ENCODE measurements at regions not wholly inside any gene's neighbourhood (a gene's known extent, or its start where the extent isn't known, plus 50 kb on each side); places are given as distances from the start of the nearest gene placed in this dataset.
A peak's percentile ranks its signal among the peaks of the same experiment; 100 is the strongest.

DNA sequence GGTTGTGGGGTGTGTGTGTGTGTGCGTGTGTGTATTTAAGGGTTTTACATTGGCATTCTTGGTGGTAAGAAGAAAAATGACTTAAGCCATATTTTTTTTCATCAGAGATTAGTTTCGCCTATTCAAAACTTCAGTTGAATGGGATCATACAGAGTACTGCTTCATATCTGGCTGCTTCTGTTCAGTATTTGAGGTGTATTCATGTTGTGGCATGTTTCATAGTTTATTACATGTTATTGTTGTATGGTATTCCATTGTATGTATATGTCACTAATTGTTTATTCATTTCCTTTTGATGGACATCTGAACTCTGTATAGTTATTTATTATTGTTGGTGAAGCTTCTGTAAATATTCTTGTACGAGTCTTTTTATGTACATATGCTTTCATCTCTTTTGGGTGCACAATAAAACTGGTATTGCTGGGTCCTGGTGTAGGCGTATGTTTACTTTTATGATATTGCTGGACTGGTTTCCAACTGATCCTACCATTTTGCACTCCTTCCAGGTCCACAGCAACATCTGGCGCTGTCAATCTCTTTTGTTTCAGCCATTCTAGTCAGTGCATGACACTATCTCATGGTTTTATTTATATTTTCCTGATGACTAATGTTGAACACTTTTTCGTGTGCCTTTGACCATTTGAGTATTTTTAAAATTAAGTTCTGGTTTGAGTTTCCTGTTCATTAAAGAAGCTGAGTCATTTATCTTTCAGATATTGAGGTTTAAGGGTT, 77.4 kb upstream of the MAF start:
- DNase-seq: no peak

DNA sequence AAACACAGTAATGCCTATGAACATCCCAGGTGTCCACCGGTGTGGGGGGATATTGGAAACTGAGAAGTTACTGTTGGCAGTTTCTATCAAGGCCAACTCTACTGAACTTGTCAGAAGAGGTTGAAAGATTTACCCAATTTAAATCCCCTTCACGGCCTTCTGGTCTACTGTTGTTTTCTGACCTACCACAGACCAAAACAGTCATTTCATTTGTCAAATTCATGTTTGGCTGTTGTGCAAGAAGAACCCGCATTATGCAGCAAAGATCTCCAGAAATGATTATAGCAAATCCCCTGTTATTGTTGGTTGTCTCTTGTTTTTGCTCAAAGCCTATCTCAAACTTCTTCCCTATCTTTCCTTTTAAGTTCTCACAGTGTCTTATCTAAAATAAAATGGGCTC, 73.1 kb upstream of the MAF start:
- DNase-seq: no peak

DNA sequence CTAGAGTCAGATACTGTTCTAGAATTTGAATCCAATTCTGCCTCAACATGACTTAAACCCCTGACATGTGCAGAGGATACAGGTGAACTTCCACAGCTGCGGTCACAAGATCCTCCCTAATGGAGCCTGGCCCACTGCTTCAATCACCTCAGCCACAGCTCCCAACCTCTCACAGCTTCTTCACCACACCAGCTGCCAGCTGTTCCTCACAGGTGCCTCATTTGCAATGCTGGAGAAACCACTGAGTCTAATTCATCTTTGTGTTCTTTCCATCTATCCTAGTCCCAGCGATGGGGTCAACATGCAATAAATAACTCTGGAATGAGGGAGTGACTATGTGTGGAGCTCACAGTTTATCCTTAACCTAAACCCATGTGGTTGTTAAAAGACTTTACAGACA, 72.0 kb upstream of the MAF start:
- DNase-seq: no peak

DNA sequence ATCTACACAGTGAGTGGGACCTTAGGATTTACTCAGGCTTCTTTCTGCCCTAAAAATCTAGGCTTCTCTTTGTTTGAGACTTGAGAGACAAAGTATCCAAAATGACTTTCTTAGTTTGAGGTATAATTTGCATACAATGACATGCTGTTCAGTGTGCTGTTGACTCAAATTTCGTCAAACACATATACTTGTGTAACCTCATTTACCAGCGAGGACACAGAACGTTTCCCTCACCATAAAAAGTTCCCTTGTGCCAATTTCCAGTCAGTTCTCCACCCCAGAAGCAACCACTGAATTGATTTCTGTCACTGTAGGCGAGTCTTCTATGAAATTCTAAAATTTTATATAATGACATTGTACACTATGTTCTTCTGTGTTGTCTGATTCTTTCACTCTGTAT, 68.0 kb upstream of the MAF start:
- DNase-seq: no peak

DNA sequence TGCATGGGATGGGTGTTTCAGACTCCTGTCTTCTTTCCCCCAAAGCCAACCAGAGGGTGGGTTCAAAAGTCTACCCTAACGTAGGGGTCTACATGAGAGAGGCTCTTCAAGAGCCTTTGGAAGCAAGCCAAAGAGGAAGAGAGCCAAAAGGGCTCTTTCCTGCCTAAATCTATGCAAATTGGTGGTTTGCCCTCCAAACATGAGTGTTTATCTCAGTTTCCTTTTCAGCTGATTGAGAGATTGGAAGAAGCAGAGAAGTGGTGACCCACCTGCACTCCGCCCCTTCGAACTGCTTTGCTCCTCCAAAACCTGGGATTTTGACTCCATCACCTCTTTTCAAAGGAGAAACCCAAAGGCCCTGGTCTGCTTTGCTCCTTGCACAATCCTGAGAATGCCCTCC, 65.4 kb upstream of the MAF start:
- DNase-seq: no peak

DNA sequence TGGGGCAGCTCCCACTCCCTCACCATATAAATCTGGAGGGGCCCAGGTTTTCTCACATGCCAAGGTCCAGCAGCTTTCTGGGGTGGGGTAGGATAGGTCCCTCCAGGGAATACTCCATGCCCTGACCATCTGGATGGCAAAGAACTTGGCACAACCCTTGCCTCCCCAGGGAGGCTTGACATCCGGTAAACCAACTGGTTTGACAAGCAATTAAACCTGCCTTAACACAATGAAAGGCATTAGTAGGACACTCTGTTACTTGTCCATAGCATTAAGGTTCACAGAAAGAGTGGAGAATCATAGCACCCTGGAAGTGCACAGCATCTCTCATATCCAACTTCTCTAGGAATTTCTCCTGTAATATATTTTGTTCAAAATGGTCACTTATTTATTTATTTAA, 63.9 kb upstream of the MAF start:
- DNase-seq: no peak

DNA sequence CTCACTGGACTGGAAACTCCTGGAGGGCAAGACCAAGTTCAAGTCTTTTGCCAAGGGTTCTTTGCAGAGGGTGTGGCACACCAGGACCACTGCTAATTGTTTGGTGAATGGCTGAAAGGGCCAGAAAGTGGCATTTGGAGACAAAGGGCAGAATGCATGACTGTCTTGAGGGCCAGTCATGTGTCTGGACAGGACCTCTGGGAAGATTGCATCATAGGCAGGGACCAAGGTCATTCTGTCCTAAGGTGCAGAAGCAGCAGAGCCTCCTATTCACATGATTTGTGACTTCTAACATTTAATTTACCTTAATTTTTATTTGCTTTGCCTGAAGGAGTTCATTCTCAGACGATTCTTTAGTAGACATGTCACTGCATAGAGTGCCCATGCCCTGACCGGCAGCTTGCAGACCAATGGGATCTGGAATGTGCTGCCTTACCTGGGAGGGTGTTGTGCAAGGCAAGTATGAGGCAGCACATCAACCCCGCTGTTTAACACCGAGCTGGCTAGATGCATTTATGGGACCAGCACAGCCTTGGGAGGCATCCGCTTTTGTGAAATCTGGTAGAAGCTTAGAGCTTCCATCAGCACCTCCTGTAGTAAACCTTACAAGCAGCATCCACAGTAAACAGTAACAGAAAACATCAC, 62.3 kb upstream of the MAF start:
- no peak for DNase-seq

DNA sequence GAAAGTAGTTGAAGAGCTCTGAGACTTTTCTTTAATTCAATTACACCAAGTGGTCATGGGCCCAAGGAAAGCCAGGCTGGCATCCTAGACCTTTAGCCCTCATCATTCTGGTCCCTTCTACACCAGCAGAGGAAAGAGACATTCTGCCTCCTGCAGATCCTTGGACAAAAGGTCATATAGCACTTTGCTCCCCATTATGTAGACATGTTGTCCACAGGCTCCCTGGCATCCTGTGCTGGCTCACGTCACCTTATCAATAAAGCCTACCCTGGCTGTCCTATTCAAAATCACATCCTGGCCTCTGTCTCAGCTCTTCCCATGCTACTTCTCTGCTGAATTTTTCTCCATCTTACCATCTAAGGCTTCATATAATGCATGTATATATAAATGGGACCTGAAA, 61.6 kb upstream of the MAF start:
- no peak for DNase-seq

DNA sequence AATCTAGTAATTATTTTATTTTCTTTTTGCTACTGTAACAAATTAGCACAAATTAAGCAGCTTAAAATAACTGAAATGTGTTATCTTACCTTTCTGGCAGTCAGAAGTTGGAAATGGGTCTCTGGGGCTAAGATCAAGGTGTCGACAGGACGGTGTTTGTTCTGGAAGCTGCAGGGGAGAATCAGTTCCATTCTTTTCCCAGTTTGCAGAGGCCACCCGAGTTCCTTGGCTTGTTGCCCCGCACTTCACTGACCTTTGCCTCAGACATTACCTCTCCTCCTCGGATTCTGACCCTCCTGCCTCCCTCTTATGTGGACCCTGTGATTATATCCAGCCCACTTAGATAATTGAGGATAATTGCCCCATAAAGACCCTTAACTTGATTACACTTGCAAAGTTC, 61.0 kb upstream of the MAF start:
- DNase-seq: no peak

DNA sequence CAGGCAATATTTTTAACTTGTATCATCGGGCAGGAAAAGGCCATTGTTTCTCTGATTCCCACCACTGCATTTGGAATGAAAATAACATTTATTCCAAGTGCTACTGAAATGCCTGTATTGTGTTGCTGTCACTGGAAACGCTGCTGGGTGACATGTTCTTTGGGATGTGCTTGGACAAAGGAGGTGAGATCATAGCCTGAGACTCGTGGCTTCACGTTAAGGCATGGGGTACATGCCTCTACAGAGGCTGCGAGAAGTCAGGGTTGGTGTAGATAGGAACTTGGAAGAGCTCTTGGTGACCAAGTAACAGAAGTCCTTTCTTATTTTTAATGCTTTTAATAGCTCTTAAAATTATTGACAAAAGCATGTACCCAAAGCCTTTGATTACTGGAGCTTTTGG, 58.8 kb upstream of the MAF start:
- no peak for DNase-seq

DNA sequence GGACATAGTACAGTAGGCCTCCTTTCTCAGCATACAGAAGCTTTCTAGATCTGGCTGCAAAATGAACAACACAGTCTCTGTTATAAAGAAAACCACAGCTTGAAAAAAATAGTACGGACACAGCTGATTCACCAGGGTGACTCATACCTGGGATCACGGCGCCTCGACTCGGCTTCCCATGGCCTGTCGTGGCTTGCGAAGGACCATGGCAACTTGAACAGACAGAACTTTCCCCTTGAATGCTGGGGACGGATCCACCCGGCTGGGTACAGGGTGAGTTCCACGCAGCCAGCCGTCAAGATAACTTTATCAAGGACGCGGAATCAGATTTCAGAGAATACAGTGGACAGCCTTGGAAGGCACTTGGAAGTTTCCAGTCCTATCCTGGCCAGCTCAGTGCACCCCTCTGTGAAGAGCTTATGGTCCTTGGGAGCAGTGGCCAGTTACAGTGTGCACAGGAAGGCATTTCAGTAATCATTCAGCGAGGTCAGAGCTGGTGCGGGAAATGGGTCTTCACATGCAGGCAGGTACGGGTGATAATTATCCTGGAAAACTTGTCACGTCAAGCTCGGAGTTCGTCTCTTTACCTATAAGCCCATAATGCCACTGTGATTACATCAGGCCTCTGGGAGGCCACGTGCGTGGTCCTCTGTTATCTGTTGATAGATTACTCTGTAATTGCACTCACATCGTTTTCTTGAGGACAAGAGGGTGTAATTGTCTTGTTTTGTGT, 57.9 kb upstream of the MAF start:
- peak in 1 of 3 donors; percentile 2 for DNase-seq

DNA sequence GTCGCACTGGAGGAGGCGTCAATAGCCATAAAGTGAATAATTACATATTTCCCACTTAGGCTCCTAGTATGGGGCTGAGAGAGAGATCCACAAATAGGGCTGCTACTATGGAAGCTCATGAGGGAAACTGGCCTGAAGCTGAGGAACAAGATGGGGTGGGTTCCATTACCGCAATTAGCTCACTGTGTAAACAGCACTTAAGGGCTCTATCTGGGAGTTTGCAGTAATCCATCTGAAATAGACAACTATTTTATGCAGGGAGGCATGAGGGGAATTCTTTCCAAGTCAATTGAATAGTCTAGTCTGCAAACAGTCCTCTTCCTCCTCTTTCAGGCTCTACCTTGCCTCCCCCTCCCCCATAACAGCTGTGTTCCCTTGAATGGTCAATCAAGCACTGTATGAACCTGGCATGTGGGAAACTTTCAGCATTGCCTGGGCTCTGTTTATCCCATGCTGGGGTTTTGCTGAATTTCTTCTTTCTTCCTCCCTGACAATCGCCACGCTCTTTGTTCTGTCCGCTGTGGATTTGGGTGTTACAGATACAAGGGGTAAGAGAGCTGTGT, 56.1 kb upstream of the MAF start:
- DNase-seq: no peak

DNA sequence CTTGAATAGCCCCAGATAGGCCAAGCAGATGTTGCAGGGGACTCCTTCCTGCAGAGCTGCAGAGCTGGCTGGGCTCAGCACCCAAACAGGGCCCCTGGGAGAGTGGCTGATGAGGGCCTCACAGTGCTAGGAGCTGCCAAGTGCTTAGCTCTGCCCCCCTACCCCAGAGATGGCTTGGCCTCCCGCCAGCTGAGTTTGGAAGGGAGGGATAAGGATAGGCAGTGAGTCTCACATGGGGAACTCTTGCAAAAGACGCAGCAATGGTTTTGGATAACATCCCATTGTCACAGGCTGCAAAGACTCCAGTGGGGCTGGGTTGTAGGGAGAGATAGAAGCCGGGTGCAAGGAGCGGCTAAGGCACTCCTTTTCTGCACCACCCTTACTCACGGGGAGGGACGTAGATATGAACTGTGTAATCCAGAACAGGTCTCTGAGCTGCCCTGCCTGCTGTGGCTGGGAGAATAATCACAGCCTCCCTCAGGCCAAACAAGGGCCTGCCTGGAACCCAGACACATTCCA, 52.9 kb upstream of the MAF start:
- DNase-seq: no peak

DNA sequence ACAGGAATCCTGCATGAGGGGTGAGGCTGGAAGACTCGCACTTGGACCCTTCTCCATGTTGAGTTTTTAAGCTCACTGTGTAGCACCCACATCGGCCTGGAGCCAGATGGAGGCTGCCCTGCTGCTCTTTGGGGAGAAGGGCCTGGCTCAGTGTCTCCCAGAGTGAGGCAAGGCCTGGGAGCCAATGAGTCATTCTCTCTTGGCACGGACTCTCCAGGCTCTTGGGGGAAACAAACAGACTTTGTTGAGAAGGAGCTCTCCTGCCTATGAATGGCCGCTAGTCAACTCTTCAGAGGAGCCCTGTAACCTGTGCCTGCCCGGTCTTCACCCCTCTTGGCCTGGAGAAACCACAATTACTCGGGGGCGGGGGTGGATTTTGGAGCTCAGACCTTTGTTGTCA, 50.8 kb upstream of the MAF start:
- DNase-seq: no peak
